ENCODE measurements at regions not wholly inside any gene's neighbourhood (a gene's known extent, or its start where the extent isn't known, plus 50 kb on each side); places are given as distances from the start of the nearest gene placed in this dataset.

DNA sequence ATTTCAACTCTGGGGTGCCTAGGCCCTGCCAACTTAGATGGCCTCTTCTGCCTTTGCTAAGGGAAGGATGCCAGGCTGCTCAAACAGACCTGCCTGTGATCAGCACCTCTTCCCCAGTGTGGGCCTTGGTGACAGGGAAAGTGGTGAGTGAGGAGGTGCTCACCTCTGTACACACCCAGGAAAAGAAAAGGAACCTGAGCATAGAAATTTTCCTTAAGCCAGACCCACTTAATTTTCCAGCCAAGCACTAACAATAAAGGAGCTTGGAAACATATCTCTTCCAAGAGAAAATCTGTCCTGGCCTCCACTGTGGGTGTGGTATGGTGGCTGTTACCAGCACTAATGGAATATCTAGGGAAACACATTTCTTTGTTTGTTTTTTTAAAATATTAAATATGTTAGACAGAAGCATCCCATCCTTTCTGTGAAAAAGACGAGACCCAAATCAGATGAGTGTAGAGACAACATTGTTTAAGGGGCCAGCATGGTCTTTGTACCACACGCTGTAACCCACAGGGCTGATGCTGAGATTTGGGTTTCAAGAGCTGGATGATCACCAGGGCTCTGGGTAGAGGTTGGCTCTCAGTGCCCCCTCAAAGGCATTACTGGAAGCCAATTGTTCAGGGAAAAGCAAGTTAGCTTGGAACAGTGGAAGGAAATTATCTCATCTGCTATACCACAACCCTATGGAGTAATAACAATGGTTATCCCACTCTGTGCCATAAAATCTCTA lies 472.2 kb downstream of the INSC start:
- TF ChIP-seq YY1 (IDR thresholded peaks at IDR 0.05; ENCODE audit: extremely low read depth, insufficient replicate concordance, low read depth, low read length), result no peak
- no peak for TF ChIP-seq TCF7L2 (IDR thresholded peaks at IDR 0.05; ENCODE audit: borderline replicate concordance, extremely low read depth, insufficient read depth, insufficient read length)
- TF ChIP-seq, protein P1, sequence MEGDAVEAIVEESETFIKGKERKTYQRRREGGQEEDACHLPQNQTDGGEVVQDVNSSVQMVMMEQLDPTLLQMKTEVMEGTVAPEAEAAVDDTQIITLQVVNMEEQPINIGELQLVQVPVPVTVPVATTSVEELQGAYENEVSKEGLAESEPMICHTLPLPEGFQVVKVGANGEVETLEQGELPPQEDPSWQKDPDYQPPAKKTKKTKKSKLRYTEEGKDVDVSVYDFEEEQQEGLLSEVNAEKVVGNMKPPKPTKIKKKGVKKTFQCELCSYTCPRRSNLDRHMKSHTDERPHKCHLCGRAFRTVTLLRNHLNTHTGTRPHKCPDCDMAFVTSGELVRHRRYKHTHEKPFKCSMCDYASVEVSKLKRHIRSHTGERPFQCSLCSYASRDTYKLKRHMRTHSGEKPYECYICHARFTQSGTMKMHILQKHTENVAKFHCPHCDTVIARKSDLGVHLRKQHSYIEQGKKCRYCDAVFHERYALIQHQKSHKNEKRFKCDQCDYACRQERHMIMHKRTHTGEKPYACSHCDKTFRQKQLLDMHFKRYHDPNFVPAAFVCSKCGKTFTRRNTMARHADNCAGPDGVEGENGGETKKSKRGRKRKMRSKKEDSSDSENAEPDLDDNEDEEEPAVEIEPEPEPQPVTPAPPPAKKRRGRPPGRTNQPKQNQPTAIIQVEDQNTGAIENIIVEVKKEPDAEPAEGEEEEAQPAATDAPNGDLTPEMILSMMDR (IDR thresholded peaks at IDR 0.05 in 2 of 3, conservative IDR thresholded peaks at IDR 0.05 in 1 of 3; ENCODE audit: borderline replicate concordance in 1 of 3, insufficient read depth in 1 of 3, low read depth in 2 of 3, low read length in 2 of 3), result no peak
- no peak for TF ChIP-seq RAD21 (IDR thresholded peaks at IDR 0.05; ENCODE audit: low read depth)

All from HCT116 (cell line).